Activated B cell treated with CpG ODN at 0.5 μM for 24 hours (primary cell): ENCODE measurements at regions not wholly inside any gene's neighbourhood (a gene's known extent, or its start where the extent isn't known, plus 50 kb on each side); places are given as distances from the start of the nearest gene placed in this dataset.

Experiments used
- ATAC-seq: fragments of 200-7000 bp; cut with Tn5 transposase; one replicate; pipeline ENCODE4 v1.10.0; 2021; ENCODE audit warnings: low read depth, mild to moderate bottlenecking, moderate library complexity
- CTCF ChIA-PET: fragments of 350-600 bp; sonication (Branson Sonifier 250); formaldehyde crosslinking; loops from one replicate; lab custom pipeline; 2021; ENCODE audit warnings: antibody characterized with exemption; lab: Charles Lee
- POLR2A ChIA-PET: fragments of 350-600 bp; sonication (Branson Sonifier 250); formaldehyde crosslinking; loops from one replicate; lab custom pipeline; 2021; ENCODE audit warnings: antibody characterized with exemption; lab: Charles Lee
- DNase-seq: peaks from one replicate; pipeline ENCODE4 v3.0.0; 2022
- H3K27ac Mint-ChIP-seq: one replicate; pipeline ENCODE4 v1.8.0; 2020; ENCODE audit warnings: mixed read lengths
- H3K27me3 Mint-ChIP-seq: one replicate; pipeline ENCODE4 v1.8.0; 2021; ENCODE audit warnings: mixed read lengths
- H3K36me3 Mint-ChIP-seq: one replicate; pipeline ENCODE4 v1.8.0; 2021; ENCODE audit warnings: low read depth, mixed read lengths
- H3K4me1 Mint-ChIP-seq: one replicate; pipeline ENCODE4 v1.8.0; 2021; ENCODE audit warnings: mixed read lengths
- H3K4me3 Mint-ChIP-seq: one replicate; pipeline ENCODE4 v1.8.0; 2020; ENCODE audit warnings: mild to moderate bottlenecking, mixed read lengths
- H3K9me3 Mint-ChIP-seq: one replicate; pipeline ENCODE4 v1.8.0; 2020; ENCODE audit warnings: mixed read lengths
- CTCF ChIP-seq: fragments of 200-600 bp; IDR thresholded peaks from one replicate; pipeline ENCODE4 v1.8.0; 2022; ENCODE audit warnings: antibody characterized with exemption, mild to moderate bottlenecking
- intact Hi-C: fragments of 100-400 bp; cut with micrococcal nuclease; formaldehyde crosslinking; loops from one replicate; pipeline ENCODE4 v1.15.1; 2024

- H3K27me3 Mint-ChIP-seq: no peaks in the 10 kb centered on the region
- ChIA-PET POLR2A (no interaction called here), CTCF (interaction anchor here (0.6 kb wide), 1 partner anchor 18 kb away, joined by 3 read pairs; no protein-coding TSS in a partner anchor)
- no peak overlapping the region for H3K27ac Mint-ChIP-seq
- no peaks in the 10 kb centered on the region for H3K4me1 Mint-ChIP-seq
- intact Hi-C loops: no loop called here
- no peak overlapping the region for H3K4me3 Mint-ChIP-seq
- H3K36me3 Mint-ChIP-seq: no peaks in the 10 kb centered on the region
- TF ChIP-seq CTCF: no peak
- DNase-seq: no peak
- ATAC-seq: no peak
- H3K9me3 Mint-ChIP-seq: no peaks in the 10 kb centered on the region
Measured at GRCh38 chrX:74980802-74981201, 55.5 kb upstream of the NEXMIF start.
